Mammary epithelial cell (primary cell): ENCODE measurements at regions not wholly inside any gene's neighbourhood (a gene's known extent, or its start where the extent isn't known, plus 50 kb on each side); places are given as distances from the start of the nearest gene placed in this dataset.

Experiments
- EZH2 ChIP-seq: IDR thresholded peaks from 2 replicates; pipeline ENCODE4 v1.6.1; 2012; ENCODE audit warnings: low read length, inconsistent platforms, borderline replicate concordance
- TF ChIP-seq, protein P1 (sequence below), 2 donors: IDR thresholded peaks in 1 of 2; conservative IDR thresholded peaks in 1 of 2; 2 replicates each; pipeline ENCODE4 v1.5.1; 2011 to 2012; ENCODE audit warnings: inconsistent platforms in 2 of 2, low read length in 2 of 2, mild to moderate bottlenecking in 2 of 2, control low read depth in 1 of 2, low read depth in 1 of 2; ENCODE audit not compliant: insufficient read depth in 1 of 2; ENCODE audit errors: extremely low read depth in 1 of 2

DNA sequence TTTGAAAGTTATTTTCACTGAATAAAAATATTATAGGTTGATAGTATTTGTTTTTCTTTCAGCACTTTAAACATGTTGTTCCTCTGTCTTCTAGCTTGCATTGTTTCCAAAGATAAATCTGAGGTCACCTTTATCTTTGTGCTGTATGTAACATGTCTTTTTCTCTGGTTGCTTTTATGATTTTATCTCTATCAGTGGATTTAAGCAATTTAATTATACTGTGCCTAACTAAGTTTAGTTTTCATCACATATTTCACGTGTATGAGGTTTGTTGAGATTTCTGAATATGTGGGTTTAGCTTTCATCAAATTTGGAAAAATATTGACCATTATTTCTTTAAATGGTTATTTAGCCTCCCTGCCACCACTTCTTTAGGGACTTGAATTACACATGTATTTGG lies 214.5 kb downstream of the SNX18 start:
- TF ChIP-seq, protein P1, sequence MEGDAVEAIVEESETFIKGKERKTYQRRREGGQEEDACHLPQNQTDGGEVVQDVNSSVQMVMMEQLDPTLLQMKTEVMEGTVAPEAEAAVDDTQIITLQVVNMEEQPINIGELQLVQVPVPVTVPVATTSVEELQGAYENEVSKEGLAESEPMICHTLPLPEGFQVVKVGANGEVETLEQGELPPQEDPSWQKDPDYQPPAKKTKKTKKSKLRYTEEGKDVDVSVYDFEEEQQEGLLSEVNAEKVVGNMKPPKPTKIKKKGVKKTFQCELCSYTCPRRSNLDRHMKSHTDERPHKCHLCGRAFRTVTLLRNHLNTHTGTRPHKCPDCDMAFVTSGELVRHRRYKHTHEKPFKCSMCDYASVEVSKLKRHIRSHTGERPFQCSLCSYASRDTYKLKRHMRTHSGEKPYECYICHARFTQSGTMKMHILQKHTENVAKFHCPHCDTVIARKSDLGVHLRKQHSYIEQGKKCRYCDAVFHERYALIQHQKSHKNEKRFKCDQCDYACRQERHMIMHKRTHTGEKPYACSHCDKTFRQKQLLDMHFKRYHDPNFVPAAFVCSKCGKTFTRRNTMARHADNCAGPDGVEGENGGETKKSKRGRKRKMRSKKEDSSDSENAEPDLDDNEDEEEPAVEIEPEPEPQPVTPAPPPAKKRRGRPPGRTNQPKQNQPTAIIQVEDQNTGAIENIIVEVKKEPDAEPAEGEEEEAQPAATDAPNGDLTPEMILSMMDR (conservative IDR thresholded peaks at IDR 0.05 in 1 of 2, IDR thresholded peaks at IDR 0.05 in 1 of 2; ENCODE audit: extremely low read depth in 1 of 2, insufficient read depth in 1 of 2, low read depth in 1 of 2, low read length in 2 of 2): no peak
- no peak for TF ChIP-seq EZH2
